Eye (tissue), 1 donor: ENCODE measurements at regions not wholly inside any gene's neighbourhood (a gene's known extent, or its start where the extent isn't known, plus 50 kb on each side); places are given as distances from the start of the nearest gene placed in this dataset.
"Not testable (repeated sequence)": the region's sequence is repeated elsewhere in the genome, so short reads cannot be mapped to it uniquely, and the experiment has no call there.

Source experiments
- DNase-seq: peaks from one replicate; pipeline ENCODE4 v3.0.0-alpha.2; 2015

GRCh38 chr12:28776913-28777422 lies 372.1 kb upstream of the FAR2 start:
- no peak for DNase-seq

DNA sequence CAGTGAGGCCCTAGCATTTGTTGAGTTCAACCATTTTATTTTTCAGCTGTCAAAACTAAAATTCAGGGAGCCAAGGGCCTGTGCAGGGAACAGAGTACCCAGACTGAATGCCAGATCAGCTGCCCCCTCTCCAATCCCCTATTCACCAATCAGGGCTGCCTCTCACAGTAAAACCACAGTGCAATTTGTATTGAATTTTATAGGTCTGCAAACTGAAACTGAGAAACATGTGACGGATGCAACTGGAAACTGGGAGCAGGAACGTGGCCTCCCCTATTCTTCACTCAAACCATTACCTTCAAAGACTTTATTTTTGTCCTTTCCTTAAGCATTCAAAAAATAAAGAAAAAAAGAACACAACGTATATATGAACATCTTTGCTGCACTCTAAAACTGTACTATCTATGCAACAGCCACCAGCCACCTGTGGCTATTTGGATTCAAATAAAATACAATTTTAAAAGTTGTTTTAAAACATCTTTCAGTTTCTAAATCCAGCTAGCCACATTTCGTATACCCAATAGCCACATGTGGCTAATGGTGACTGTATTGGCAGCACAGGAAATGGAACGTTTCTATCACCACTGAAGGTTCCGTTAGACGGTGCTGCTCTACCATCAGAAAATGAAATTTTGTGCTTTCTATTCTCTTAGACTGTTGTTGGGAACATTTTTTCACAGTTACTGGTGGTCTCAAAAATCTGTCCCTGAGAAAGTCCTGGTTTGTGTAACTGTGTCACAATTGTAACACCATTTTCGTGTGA lies 371.3 kb upstream of the FAR2 start:
- DNase-seq = no peak

- no peak for DNase-seq
Measured at GRCh38 chr12:28780096-28780495, 369.0 kb upstream of the FAR2 start.

DNA sequence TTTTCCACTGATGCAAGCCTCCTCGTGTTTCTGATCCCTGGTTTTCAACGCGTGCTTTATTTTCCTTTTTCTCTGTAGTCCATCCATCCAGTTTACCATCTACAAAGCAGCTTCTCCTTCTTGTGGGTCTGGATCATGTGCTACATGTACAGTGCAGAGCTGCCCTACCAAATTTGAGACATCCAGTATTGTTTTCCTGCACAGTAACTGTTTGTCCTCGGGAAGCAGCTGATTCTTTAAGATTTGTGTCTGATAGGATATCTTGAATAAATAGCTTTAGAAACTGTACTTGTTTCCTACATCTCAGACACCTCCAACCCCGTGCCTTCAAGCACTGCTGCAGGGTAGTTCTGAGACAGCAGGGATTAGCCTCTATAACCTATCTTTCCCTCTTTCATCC lies 368.1 kb upstream of the FAR2 start:
- DNase-seq = no peak

GRCh38 chr12:28781671-28782652 lies 367.1 kb upstream of the FAR2 start:
- no peak for DNase-seq

GRCh38 chr12:28782812-28783211 lies 366.3 kb upstream of the FAR2 start:
- DNase-seq = no peak

- no peak for DNase-seq
Measured at GRCh38 chr12:28787151-28787550, 361.9 kb upstream of the FAR2 start.

DNA sequence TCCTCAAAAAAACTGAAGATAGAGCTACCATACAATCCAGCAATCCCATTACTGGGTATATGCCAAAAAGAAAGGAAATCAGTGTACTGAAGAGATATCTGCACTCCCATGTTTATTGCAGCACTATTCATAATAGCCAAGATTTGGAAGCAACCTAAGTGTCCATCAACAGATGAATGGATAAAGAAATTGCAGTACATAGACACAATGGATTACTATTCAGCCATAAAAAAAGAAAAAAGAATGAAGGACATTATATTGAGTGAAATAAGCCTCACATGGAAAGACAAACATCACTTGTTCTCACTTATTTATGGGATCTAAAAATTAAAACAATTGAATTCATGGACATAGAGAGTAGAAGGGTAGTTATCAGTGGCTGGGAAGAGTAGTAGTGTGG lies 360.8 kb upstream of the FAR2 start:
- DNase-seq = not testable (repeated sequence)

DNA sequence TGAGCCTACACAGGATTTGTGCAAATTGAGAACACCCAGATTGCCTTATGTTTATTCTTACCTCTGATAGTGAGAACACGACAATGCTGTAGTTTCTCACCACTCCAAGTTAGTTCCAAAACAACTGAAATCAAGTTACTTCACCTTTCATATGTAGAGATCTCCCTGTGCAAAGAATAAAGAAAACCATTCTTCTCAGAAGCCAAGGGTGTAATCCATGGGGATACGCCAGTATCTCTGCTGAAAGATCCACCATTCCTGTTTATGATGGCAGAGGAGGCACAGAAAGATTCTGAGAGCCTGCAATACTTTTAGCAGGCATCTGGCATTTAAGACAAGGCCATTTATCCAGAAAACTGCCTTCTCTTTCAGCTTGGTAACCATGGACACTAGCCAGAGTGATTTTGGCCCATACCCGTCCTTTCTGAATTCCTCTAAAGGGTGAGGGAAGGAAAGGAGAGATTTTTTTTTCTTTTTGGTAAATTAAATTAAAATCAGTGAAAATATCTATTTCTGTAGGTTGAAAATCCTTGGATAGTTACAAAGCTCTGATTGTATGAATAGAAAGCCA lies 355.4 kb upstream of the FAR2 start:
- DNase-seq = no peak

GRCh38 chr12:28794211-28794610 lies 354.9 kb upstream of the FAR2 start:
- peak; percentile 31 for DNase-seq

DNA sequence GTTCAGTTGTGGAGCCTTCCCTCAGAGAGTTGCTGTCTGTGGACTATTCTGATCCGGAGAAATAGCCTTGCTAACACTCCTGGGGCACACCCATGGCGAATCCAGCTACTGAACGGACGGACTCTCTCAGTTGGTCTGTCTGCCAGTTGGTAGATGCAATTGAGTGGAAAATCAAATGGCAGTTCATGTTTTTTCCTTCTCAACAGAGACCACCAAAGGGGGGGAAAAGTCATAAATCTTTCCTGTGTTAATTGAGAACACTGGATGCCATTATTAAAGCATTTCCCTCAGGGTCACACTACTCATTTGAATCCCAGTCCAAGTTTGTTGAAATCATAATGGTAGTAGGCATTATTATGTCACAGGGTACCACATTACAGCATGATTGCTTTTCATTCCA lies 354.3 kb upstream of the FAR2 start:
- no peak for DNase-seq

GRCh38 chr12:28795311-28795710 lies 353.8 kb upstream of the FAR2 start:
- DNase-seq = no peak

DNA sequence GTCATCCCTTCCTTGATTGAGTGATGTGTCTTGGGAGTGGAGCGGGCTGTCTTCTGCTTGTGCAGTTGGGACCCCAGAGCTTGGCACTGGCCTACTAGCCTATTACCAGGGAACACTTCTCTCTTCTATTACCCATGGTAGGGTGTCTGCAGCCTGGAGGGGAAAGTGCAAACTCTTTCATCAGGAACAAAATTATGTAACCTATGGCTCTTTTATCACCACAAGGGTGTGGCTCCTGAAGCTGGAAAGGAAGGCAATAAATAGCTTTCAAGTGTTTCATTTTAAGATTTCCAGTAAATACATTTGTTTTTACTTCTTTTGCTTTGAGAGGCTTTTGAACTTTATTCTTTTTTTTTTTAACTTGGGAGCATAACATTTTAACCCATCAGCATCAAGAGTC lies 349.7 kb upstream of the FAR2 start:
- no peak for DNase-seq

DNA sequence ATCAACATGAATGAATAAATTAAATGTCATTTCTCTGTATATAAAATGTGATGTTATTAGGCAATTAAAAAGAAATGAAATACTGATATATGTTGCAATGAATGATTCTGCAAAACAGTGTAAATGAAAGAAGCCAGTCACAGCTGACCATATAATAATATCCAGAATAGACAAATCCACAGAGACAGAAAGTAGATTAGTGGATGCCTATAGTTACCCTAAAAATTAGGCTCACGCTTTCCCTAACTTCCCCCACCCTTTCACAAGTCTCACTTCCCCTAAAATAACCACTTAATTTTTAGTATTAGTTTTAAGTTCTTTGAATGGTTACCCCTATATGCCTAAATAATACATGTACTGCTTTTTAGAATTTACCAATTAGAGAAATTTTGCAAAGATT lies 348.9 kb upstream of the FAR2 start:
- no peak for DNase-seq

DNA sequence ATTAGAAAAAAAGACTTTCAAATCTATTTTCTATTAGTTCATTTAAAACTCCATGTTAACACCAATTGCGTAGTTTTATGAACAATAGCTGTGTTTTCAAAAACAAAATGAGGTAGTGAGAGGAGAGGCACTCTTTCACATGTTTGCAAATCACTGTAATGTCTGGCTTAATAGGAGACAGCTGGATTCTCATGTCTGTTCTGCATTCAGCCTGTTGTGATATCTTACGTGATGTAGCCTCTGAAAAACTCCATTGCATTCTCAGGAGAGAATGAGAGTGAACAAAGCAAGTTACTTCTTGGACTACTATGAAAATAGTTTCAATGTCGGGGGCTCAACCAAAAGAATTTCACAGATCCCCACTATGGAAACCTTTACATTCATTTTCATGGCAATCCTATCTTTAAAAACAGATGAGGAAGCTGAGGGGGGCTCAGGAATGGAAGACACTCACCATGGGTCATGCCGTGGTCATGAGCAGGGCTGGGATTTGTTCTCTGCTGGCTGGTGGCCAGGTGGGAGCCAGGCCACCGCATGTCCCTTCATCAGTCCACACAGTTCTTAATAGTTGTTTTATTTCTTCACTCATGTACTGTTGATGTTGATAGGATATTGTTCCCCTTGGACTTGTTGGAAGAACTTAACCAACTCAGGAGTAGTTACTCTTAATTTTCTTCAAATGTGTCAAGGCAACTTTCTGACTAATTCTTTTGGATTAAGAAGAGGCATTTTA lies 346.2 kb upstream of the FAR2 start:
- DNase-seq = peak; percentile 17

- DNase-seq = no peak
Measured at GRCh38 chr12:28807535-28807934, 341.5 kb upstream of the FAR2 start.

DNA sequence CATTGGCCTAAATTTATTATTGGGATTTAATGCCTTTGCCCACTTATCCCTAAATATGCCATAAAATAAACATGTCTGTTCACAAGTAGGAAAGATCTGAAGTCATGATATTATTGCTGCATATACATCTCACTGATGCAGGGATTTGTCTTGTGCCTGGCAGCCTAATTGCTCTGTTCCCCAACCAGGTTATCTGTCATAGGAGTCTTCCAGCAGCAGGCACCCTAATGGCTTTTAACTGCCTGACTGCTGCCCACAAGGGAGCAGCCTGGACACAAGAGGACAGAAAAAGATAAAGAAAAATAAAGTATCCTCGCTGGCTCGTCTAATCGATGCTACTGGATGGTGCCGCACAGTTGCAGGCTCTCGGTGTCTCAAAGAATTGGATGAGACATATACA lies 337.6 kb upstream of the FAR2 start:
- DNase-seq = no peak

- no peak for DNase-seq
Measured at GRCh38 chr12:28814246-28814645, 334.8 kb upstream of the FAR2 start.

- DNase-seq = no peak
Measured at GRCh38 chr12:28817524-28817923, 331.6 kb upstream of the FAR2 start.

DNA sequence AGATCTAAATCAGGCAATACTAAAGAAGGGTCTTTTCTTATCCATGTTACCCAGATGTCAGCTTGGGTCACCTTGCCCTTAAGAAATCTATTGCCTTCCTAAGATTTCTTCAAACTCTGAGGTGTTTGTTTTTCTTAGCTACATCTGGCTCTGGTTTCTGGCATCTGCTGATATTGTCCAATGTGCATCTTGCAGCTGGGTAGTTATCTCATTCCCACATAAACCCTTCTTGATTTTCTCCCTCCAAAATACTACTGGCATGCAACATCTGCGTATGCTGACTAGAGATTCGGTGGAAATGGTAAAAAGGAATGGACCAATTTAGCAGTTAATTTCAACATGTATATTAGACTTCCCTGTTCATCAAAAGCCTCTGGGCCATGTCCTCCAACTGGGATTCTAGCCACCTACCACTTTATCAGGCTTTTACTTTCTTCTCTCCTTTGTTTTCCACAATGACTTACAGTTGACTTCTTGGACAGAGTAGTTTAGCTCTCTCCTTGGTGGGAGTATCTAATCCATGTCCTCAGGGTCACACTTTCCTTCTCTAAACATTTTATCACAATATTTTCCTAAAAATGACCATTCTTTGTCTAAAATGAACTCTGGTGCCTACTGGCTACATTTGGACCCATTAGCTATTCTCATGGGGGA lies 324.8 kb upstream of the FAR2 start:
- DNase-seq = no peak

DNA sequence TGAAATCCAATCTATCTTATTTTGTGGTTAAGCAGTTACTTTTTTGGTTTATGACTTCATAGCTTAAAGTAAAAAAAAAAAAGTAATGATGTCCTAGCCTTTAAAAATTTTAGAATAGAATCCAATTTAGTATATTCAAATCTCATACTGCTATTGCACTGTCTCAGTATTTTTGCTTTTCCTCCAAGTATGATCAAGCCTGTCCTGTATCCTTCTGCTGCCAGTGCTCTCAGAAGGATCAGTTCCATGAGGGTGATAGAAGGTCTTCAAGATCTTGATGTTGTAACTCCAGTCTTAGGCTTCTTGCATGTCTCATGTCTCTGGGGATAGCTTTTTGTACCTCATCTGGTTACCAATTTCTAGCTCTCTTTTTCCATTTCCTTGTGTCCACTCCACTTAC lies 324.2 kb upstream of the FAR2 start:
- no peak for DNase-seq

- no peak for DNase-seq
Measured at GRCh38 chr12:28826766-28827165, 322.3 kb upstream of the FAR2 start.
